HL-60 (cell line): ENCODE measurements at regions not wholly inside any gene's neighbourhood (a gene's known extent, or its start where the extent isn't known, plus 50 kb on each side); places are given as distances from the start of the nearest gene placed in this dataset.

Experiments
- DNase-seq, 2 experiments: peaks; one replicate each; pipeline ENCODE4 v3.0.0-alpha.2; 2010 to 2020; ENCODE audit warnings: low read depth in 1 of 2, low spot score in 1 of 2
- H3K27ac ChIP-seq: fragments of 250-450 bp; sonication (Bioruptor Pico); replicated peaks from 2 replicates; pipeline ENCODE4 v1.5.1; 2020; ENCODE audit warnings: mild to moderate bottlenecking, moderate library complexity
- H3K27me3 ChIP-seq: fragments of 250-450 bp; sonication (Bioruptor Pico); 2 replicates; pipeline ENCODE4 v1.5.1; 2021; ENCODE audit warnings: mild to moderate bottlenecking, moderate library complexity; ENCODE audit not compliant: insufficient read depth, poor library complexity, severe bottlenecking
- H3K4me3 ChIP-seq: replicated peaks from 2 replicates; pipeline ENCODE4 v1.5.1; 2011; ENCODE audit warnings: mild to moderate bottlenecking, control low read depth, low read length; ENCODE audit not compliant: insufficient read depth
- CTCF ChIP-seq: IDR thresholded peaks from one replicate; pipeline ENCODE4 v1.5.1; 2011; ENCODE audit warnings: low read length, control low read depth, inconsistent platforms; ENCODE audit not compliant: insufficient read depth
- GABPA ChIP-seq: IDR thresholded peaks from 2 replicates; pipeline ENCODE4 v1.6.1; 2012; ENCODE audit warnings: low read depth
- POLR2AphosphoS5 ChIP-seq: IDR thresholded peaks from 2 replicates; pipeline ENCODE4 v1.6.1; 2012; ENCODE audit warnings: low read depth
- SPI1 ChIP-seq: IDR thresholded peaks from 2 replicates; pipeline ENCODE4 v1.6.1; 2012; ENCODE audit warnings: low read depth, mild to moderate bottlenecking, borderline replicate concordance
- TF ChIP-seq, protein P1 (sequence below): IDR thresholded peaks from 2 replicates; pipeline ENCODE4 v1.6.1; 2012; ENCODE audit warnings: low read depth; ENCODE audit not compliant: insufficient replicate concordance

DNA sequence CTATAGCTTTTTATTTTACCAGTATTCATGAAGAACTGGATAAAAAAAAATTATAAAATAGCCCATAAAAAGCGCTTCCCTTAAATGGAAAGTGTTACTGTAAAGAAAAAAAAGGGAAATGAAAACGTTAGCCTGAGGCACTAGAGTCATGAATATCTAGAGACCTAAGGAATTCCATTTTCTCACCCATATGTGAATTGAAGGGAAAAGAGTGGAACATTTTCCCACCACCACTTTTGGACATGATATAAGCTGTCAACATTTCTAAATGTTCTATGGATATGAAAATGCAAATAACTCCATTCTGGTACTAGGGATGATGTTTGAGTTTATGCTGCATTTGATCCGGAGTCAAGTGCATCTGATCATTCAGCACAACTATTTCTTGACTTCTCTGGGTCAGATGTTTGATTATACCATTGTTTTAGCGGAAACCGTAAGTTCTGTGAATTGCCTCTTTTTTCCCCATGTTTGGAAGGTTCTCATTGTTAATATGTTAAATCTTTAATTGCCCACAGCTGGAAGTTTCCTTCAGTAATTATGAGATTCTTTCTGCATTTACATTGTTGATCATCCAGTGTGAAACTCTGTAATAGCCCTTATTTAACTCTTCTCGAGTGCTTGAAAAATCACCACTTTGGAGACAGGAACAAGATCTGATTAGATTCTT, 467.4 kb upstream of the SEMA6A start:
- H3K27me3 ChIP-seq = no peaks in the 10 kb centered on the region
- TF ChIP-seq SPI1 (no peak), GABPA (no peak), CTCF (no peak), POLR2AphosphoS5 (no peak)
- TF ChIP-seq, protein P1, sequence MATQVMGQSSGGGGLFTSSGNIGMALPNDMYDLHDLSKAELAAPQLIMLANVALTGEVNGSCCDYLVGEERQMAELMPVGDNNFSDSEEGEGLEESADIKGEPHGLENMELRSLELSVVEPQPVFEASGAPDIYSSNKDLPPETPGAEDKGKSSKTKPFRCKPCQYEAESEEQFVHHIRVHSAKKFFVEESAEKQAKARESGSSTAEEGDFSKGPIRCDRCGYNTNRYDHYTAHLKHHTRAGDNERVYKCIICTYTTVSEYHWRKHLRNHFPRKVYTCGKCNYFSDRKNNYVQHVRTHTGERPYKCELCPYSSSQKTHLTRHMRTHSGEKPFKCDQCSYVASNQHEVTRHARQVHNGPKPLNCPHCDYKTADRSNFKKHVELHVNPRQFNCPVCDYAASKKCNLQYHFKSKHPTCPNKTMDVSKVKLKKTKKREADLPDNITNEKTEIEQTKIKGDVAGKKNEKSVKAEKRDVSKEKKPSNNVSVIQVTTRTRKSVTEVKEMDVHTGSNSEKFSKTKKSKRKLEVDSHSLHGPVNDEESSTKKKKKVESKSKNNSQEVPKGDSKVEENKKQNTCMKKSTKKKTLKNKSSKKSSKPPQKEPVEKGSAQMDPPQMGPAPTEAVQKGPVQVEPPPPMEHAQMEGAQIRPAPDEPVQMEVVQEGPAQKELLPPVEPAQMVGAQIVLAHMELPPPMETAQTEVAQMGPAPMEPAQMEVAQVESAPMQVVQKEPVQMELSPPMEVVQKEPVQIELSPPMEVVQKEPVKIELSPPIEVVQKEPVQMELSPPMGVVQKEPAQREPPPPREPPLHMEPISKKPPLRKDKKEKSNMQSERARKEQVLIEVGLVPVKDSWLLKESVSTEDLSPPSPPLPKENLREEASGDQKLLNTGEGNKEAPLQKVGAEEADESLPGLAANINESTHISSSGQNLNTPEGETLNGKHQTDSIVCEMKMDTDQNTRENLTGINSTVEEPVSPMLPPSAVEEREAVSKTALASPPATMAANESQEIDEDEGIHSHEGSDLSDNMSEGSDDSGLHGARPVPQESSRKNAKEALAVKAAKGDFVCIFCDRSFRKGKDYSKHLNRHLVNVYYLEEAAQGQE = no peak
- H3K4me3 ChIP-seq = no peak overlapping the region
- DNase-seq = no peak
- H3K27ac ChIP-seq = no peak overlapping the region

DNA sequence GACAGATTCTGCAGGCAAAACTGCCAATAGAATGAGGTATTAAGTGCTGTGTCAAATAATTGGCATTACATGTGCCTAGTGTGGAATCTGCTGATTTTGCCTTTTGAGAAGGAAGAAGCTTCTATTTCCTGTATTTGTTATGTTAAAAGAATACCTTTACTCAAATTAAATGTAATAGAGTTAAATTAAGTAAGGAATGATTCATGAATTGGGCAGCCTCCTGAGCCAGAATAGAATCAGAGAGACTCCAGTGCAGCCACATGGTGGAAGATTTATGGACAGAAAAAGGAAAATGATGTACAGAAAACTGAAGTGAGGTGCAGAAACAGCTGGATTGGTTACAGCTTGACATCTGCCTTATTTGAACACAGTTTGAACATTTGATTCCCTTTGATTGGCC, 464.4 kb upstream of the SEMA6A start:
- DNase-seq = no peak
- TF ChIP-seq, protein P1 = no peak
- TF ChIP-seq SPI1 (no peak), CTCF (no peak), POLR2AphosphoS5 (no peak), GABPA (no peak)

DNA sequence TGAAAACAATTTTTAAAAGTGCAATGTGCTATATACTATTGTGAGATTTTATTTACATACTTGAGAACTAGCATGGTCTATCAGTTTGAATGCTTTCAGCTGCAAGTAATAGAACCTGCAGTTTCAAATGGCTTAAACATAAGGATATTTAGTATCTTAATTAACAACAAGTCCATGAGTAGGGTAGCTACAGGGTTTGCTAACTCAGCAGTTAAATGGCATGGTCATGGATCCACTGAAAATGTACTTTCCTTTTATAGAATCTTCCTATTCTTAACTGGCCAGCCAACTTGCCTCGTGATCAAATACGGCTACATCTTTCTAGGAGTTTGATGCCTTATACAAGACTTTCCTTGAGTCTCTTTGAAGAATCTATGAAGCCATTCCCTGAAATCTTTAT, 452.8 kb upstream of the SEMA6A start:
- Histone ChIP-seq H3K27me3 (no peaks in the 10 kb centered on the region), H3K4me3 (no peak overlapping the region), H3K27ac (no peak overlapping the region)
- TF ChIP-seq, protein P1 = no peak
- no peak for TF ChIP-seq GABPA
- no peak for TF ChIP-seq CTCF
- no peak for TF ChIP-seq SPI1
- DNase-seq = no peak

More for the DNA sequence above, 464.4 kb upstream of the SEMA6A start:
- Histone ChIP-seq H3K4me3 (no peak overlapping the region), H3K27me3 (no peaks in the 10 kb centered on the region), H3K27ac (no peak overlapping the region)
